Ammon's horn (tissue), 1 donor: ENCODE measurements at regions not wholly inside any gene's neighbourhood (a gene's known extent, or its start where the extent isn't known, plus 50 kb on each side); places are given as distances from the start of the nearest gene placed in this dataset.

ENCODE experiments used
- DNase-seq: peaks from one replicate; pipeline ENCODE4 v3.0.0-alpha.2; 2016; ENCODE audit warnings: low spot score

- no peak for DNase-seq
Measured at GRCh38 chr2:133667085-133667484, 98.8 kb upstream of the NCKAP5 start.

DNA sequence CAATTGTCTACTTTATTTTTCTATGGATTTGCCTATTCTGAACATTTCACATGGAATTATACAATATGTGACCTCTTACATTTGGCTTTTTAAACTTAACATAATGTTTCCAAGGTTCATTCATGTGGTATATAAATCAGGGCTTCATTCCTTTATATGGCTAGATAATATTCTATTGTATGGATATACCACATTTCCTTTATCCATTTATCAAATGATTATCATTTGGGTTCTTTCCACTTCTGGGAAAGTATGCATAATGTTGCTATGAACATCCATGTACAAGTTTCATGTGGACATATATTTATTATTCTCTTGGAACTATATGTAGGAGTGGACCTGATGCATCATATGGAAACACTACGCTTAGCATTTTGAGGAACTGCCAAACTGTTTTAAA is 99.7 kb upstream of the NCKAP5 start:
- no peak for DNase-seq

DNA sequence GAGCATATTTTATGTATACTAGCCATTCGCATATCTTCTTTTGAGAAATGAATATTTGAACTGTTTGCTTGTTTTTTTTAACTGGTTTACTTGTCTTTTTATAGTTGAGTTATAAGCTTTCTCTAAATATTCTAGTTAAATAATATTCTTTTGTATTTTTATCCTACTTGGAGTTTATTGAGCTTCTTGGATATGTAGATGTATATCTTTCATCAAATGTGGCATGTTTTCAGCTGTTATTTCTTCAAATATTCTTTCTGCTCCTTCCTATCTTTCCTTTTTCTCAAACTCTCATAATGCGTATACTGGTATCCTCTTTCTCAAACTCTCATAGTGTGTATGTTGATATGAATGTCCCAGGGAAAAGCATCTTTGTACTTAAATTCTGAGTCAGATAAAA is 100.3 kb upstream of the NCKAP5 start:
- DNase-seq: no peak

- DNase-seq: peak; percentile 63
Measured at GRCh38 chr2:133673305-133673905, 105.1 kb upstream of the NCKAP5 start.

GRCh38 chr2:133674066-133674432 is 105.8 kb upstream of the NCKAP5 start:
- DNase-seq: no peak

GRCh38 chr2:133674433-133675331 is 106.4 kb upstream of the NCKAP5 start:
- DNase-seq: peak; percentile 89

DNA sequence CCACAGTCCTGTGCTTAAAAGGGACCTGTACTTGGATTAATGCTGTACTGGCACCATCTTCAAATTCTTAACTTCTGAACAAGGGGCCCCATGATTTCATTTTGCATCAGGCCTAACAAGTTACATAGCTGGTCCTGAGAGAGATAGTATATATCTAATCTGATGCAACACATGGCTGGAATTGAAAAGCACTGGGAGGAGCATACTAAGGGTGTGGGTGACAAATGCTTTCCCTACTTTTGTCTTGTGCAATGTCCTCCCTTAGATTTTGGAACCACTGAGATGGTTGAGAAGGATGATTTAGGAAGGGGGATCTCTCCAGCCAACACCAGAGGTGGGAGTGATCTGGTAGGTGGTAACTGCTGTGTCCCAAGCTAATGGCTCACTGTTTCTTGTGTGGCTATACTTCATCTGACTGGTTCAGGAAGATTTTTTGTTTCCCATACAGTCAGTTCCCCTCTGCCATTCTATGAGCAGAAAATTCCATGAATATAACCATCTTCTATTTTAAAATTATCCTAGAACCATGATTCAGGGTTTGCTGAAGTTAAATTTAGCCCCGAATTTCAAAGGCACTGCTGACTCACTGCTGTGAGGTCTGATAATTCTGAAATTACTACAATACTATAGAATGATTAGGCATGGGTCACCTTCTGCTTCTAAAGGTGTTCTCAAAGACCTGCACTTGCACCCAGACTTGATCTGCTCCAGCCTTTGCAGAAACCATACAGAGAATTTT is 108.3 kb upstream of the NCKAP5 start:
- no peak for DNase-seq

DNA sequence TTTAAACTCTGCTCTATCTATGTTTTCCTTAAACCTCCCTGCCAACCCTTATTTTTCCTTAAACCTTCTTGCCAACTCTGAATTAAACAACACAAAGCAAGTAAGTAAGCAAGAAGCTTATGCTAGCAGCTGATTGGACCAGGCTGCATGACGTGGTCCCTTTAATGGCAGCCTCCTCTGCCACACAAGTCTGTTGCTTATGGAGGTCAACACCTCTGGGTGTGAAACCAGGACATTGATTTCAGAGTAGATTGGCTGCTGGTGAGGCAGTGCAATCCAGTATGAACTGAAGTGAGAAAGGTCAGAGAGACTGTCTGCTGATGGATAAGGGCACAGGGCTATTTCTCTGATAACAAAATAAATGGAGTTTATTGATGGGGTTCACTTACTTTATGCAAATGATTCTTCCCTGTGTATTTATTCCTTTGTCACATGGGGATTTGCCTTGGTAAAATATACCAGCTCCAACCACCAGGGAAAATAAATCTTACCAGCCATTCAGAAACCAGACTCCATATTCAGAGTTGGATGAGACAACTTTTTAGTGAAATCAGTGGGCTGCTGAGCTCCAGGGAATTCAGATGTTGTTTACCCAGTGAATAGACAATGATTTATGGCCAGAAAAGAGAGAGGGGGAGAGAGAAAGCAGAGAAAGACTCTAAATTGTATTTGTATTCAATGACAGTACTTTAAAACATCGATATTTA is 112.2 kb upstream of the NCKAP5 start:
- no peak for DNase-seq

DNA sequence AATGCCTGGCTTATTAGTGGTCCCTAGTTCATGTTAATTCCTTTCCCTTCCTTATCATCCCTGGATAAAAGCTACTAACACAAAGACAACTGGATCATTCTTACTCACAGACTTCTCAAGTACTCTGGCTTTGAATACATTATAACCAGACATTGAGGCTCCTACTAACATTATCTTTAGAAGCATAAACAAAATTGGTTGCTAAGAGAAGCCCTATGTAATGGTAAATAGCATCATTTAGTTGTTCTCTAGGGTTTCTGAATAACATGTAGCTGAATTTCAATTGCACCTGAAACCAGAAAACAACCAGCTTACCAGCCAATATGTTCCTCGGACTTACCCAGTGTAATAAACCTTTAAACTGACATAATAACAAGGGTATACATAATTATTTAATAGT is 114.1 kb upstream of the NCKAP5 start:
- DNase-seq: no peak

DNA sequence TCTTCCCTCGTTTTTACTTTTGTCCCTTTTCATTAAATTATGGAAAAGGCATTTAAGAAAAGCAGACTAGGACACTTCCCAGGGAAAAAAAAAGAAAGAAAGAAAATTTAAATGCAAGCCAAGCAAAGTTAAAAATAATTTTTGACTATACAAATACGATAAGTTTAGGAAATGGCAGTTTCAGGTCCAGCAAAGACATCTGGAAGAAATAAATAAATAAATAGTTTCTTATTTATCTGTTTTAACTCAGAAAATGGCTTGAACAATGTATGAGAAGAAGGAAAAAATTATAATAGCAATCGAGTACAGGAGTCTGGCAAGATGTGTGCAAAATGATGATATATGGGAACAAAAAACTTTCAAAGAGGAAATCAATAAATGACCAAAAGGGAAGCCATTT is 114.6 kb upstream of the NCKAP5 start:
- DNase-seq: no peak

DNA sequence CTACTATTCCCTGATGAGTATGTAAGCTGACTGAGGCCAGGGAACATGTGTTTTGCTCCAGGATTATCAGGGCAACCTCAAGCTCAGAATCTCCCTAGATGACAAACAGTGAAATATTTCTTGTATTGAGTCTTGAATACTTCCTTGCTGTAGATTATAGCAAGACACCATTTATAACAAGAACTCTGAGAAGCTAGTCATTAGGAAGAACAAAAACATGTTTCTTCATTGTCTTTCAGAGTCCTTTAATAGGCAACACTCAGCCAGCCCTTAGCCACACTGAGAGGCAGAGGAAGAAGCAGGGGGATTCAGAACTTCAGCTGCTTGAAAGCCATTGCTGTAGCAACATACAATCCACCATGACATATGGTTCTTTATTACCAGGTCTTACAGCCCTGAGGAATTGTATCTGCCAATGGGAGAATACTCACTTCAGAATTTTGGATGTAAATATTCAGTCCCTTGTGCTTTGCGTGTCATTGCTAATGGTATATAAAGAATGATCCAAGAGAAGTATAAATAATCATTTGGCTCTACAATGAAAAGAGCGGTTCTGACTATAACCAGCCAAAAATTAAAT is 117.5 kb upstream of the NCKAP5 start:
- no peak for DNase-seq

DNA sequence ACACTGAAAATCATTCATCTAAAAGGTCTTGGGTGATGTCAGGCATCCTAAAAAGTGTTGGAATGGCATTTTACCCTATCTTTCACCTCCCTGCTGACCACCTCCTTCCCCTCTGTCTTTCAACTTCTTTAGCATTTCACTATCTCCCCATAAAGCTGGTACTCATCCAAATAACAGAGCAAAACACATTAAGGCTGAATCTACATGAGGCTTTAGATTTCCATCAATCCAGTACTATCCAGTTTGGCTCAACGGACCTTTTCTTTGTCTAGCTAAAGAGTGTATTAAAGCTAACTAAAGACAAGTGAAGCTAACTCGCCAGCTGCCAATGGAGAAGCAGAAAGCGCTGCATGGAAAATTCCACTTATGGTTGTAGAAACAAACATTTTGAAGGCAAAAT is 122.5 kb upstream of the NCKAP5 start:
- no peak for DNase-seq

GRCh38 chr2:133691336-133691735 is 123.1 kb upstream of the NCKAP5 start:
- no peak for DNase-seq

DNA sequence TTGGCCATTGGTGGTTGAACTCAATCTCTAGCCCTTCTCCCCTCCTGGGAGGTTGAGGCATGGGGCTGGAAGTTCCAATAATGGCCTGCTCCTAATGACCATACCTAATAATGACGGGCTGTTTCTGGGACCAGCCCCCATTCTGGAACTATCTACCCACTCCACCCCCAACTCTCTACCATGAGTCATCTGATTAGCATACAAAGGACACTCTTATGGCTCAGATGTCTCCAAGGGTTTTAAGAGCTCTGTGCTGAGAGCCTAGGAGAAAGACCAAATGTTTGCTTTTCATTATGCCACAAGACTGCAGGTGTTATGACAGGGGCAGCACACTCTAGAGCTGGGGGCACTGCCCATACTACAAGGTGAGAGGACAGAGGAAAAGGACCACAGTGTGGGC is 137.0 kb upstream of the NCKAP5 start:
- DNase-seq: no peak

DNA sequence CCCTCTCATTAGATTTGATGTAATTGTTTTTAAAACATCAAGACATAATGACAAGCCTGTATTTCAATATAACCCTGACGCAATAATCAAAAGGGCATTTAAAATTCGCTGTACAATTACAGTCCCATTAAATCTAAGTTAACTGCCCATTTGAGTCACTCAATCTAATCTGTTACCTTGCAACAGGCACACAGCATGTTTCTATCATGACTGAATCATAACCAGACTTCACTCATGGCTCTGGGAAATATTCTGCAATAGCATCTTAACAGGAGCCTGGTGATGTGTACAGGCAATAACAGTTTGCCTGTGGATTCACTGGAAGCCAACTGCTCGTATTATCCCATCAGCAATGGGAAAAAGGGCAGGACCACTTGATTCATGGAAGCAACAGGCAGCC is 142.3 kb upstream of the NCKAP5 start:
- DNase-seq: no peak

GRCh38 chr2:133711201-133711600 is 142.9 kb upstream of the NCKAP5 start:
- no peak for DNase-seq

GRCh38 chr2:133711806-133712205 is 143.5 kb upstream of the NCKAP5 start:
- DNase-seq: no peak

DNA sequence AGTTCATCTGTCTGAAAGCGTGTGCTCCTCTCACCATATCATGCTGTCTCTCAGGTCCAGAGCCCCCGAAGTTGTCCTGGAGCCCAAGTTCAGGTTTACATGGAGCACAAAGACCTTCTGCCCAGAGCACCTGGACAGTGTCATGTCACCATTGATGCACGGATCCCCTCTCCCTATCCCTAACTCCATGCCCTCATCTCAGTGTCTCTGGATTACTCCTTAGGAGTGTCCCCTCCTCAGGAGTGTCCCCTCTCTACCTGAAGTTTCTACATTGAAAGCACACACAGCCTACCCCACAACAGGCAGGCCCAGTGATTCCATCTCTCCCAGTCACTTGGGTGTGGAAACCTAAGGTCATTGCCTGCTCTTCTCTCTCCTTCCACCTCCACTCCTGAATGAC is 144.1 kb upstream of the NCKAP5 start:
- DNase-seq: no peak

GRCh38 chr2:133713049-133713580 is 144.9 kb upstream of the NCKAP5 start:
- no peak for DNase-seq

GRCh38 chr2:133716166-133716565 is 147.9 kb upstream of the NCKAP5 start:
- DNase-seq: no peak

- no peak for DNase-seq
Measured at GRCh38 chr2:133717497-133717896, 149.2 kb upstream of the NCKAP5 start.

GRCh38 chr2:133718688-133719201 is 150.5 kb upstream of the NCKAP5 start:
- DNase-seq: peak; percentile 78
